H9 (cell line): ENCODE measurements at regions not wholly inside any gene's neighbourhood (a gene's known extent, or its start where the extent isn't known, plus 50 kb on each side); places are given as distances from the start of the nearest gene placed in this dataset.

Experiments
- DNase-seq: peaks from one replicate; pipeline ENCODE4 v3.0.0-alpha.2; 2017
- H2AFZ ChIP-seq: one replicate; pipeline ENCODE4 v1.6.1; 2013; ENCODE audit warnings: mild to moderate bottlenecking, low read length, control low read depth, moderate library complexity
- H2AK5ac ChIP-seq: 2 replicates; pipeline ENCODE4 v1.6.1; 2013; ENCODE audit warnings: low read length, control low read depth, mixed read lengths; ENCODE audit not compliant: insufficient read length
- H2BK120ac ChIP-seq: one replicate; pipeline ENCODE4 v1.6.1; 2013; ENCODE audit warnings: low read depth, mild to moderate bottlenecking, low read length, control low read depth, inconsistent platforms; ENCODE audit not compliant: poor library complexity, severe bottlenecking
- H2BK12ac ChIP-seq: 2 replicates; pipeline ENCODE4 v1.6.1; 2013; ENCODE audit warnings: low read length, control low read depth, mixed read lengths, low read depth; ENCODE audit not compliant: insufficient read length
- H2BK15ac ChIP-seq: 2 replicates; pipeline ENCODE4 v1.6.1; 2013; ENCODE audit warnings: low read depth, low read length, control low read depth
- H2BK20ac ChIP-seq: one replicate; pipeline ENCODE4 v1.6.1; 2013; ENCODE audit warnings: low read depth, mild to moderate bottlenecking, low read length, control low read depth, inconsistent platforms; ENCODE audit not compliant: poor library complexity, severe bottlenecking
- H2BK5ac ChIP-seq: 2 replicates; pipeline ENCODE4 v1.6.1; 2013; ENCODE audit warnings: low read length, control low read depth, mixed read lengths; ENCODE audit not compliant: insufficient read length
- H3K14ac ChIP-seq: 2 replicates; pipeline ENCODE4 v1.6.1; 2013; ENCODE audit warnings: low read length, control low read depth; ENCODE audit not compliant: insufficient read depth
- H3K18ac ChIP-seq: 2 replicates; pipeline ENCODE4 v1.6.1; 2013; ENCODE audit warnings: low read depth, mild to moderate bottlenecking, mixed read lengths, low read length, control low read depth; ENCODE audit not compliant: insufficient read length
- H3K23ac ChIP-seq: 2 replicates; pipeline ENCODE4 v1.6.1; 2013; ENCODE audit warnings: low read length, control low read depth, mixed read lengths, low read depth; ENCODE audit not compliant: insufficient read length
- H3K23me2 ChIP-seq: 2 replicates; pipeline ENCODE4 v1.6.1; 2013; ENCODE audit warnings: low read depth, mild to moderate bottlenecking, mixed read lengths, low read length, control low read depth; ENCODE audit not compliant: insufficient read length, poor library complexity, severe bottlenecking
- H3K27ac ChIP-seq: 2 replicates; pipeline ENCODE4 v1.5.1; 2013; ENCODE audit warnings: low read length, control low read depth, mixed read lengths, low read depth; ENCODE audit not compliant: insufficient read length
- H3K27me3 ChIP-seq: 2 replicates; pipeline ENCODE4 v1.6.1; 2013; ENCODE audit warnings: low read length, control low read depth, inconsistent platforms; ENCODE audit not compliant: insufficient read depth
- H3K4ac ChIP-seq: 2 replicates; pipeline ENCODE4 v1.6.1; 2013; ENCODE audit warnings: low read depth, mild to moderate bottlenecking, control low read depth, inconsistent platforms, low read length, moderate library complexity
- H3K4me1 ChIP-seq: 2 replicates; pipeline ENCODE4 v1.6.1; 2013; ENCODE audit warnings: low read length, control low read depth, inconsistent platforms; ENCODE audit not compliant: insufficient read depth
- H3K4me2 ChIP-seq: 2 replicates; pipeline ENCODE4 v1.6.1; 2013; ENCODE audit warnings: low read length, control low read depth, mixed read lengths; ENCODE audit not compliant: insufficient read length, insufficient read depth
- H3K56ac ChIP-seq: 2 replicates; pipeline ENCODE4 v1.6.1; 2013; ENCODE audit warnings: low read depth, mild to moderate bottlenecking, mixed read lengths, low read length, control low read depth; ENCODE audit not compliant: insufficient read length
- H3K79me1 ChIP-seq: 2 replicates; pipeline ENCODE4 v1.6.1; 2013; ENCODE audit warnings: low read depth, mild to moderate bottlenecking, moderate library complexity, low read length, control low read depth, inconsistent platforms; ENCODE audit not compliant: insufficient read depth, poor library complexity, severe bottlenecking
- H3K79me2 ChIP-seq: 2 replicates; pipeline ENCODE4 v1.6.1; 2013; ENCODE audit warnings: low read length, control low read depth, inconsistent platforms; ENCODE audit not compliant: insufficient read depth
- H3K9ac ChIP-seq: 2 replicates; pipeline ENCODE4 v1.6.1; 2013; ENCODE audit warnings: low read length, control low read depth, mixed read lengths; ENCODE audit not compliant: insufficient read length; ENCODE audit errors: extremely low read depth
- H3K9me3 ChIP-seq: one replicate; pipeline ENCODE4 v1.6.1; 2013; ENCODE audit warnings: low read depth, low read length, inconsistent platforms; ENCODE audit not compliant: control insufficient read depth
- H3T11ph ChIP-seq: one replicate; pipeline ENCODE4 v1.6.1; 2013; ENCODE audit warnings: mild to moderate bottlenecking, low read length, control low read depth, inconsistent platforms
- H4K20me1 ChIP-seq: one replicate; pipeline ENCODE4 v1.6.1; 2013; ENCODE audit not compliant: control insufficient read depth, insufficient read length, insufficient read depth
- H4K5ac ChIP-seq: 2 replicates; pipeline ENCODE4 v1.6.1; 2013; ENCODE audit warnings: low read depth, mild to moderate bottlenecking, mixed read lengths, low read length, control low read depth; ENCODE audit not compliant: insufficient read length
- H4K8ac ChIP-seq: replicated peaks from 2 replicates; pipeline ENCODE4 v1.6.1; 2013; ENCODE audit warnings: low read length, control low read depth, mixed read lengths, low read depth; ENCODE audit not compliant: insufficient read length
- H4K91ac ChIP-seq: 2 replicates; pipeline ENCODE4 v1.6.1; 2013; ENCODE audit warnings: low read depth, mild to moderate bottlenecking, moderate library complexity, mixed read lengths, low read length, control low read depth; ENCODE audit not compliant: insufficient read length
- H3K27ac Mint-ChIP-seq, 3 experiments: 2 replicates in 2 of 3; 3 replicates in 1 of 3; pipeline ENCODE4 v1.8.0; 2020 to 2021; ENCODE audit warnings: mixed read lengths in 3 of 3, mild to moderate bottlenecking in 1 of 3, moderate library complexity in 1 of 3
- H3K27me3 Mint-ChIP-seq: 2 replicates; pipeline ENCODE4 v1.8.0; 2021; ENCODE audit warnings: low read depth, mild to moderate bottlenecking, moderate library complexity, mixed read lengths
- H3K36me3 Mint-ChIP-seq, 3 experiments: 2 replicates in 2 of 3; 3 replicates in 1 of 3; pipeline ENCODE4 v1.8.0; 2020 to 2021; ENCODE audit warnings: low read depth in 3 of 3, mixed read lengths in 3 of 3; ENCODE audit not compliant: insufficient read depth in 1 of 3
- H3K4me1 Mint-ChIP-seq, 2 experiments: 2 replicates each; pipeline ENCODE4 v1.8.0; 2020; ENCODE audit warnings: mixed read lengths in 2 of 2
- H3K4me3 Mint-ChIP-seq, 2 experiments: 2 replicates in 1 of 2; 3 replicates in 1 of 2; pipeline ENCODE4 v1.8.0; 2020 to 2021; ENCODE audit warnings: mild to moderate bottlenecking in 2 of 2, mixed read lengths in 2 of 2, moderate library complexity in 1 of 2
- H3K9me3 Mint-ChIP-seq, 2 experiments: 2 replicates in 1 of 2; 3 replicates in 1 of 2; pipeline ENCODE4 v1.8.0; 2020; ENCODE audit warnings: mild to moderate bottlenecking in 2 of 2, mixed read lengths in 2 of 2, moderate library complexity in 1 of 2
- CTCF ChIP-seq: fragments of 200-600 bp; sonication (generic); conservative IDR thresholded peaks from 3 replicates; pipeline ENCODE4 v1.8.0; 2021; ENCODE audit warnings: antibody characterized with exemption, mild to moderate bottlenecking
- WGBS: extraction: QIAGEN DNeasy Blood & Tissue Kit; methylation state at CpG from one replicate; pipeline ENCODE4 v1.1.7; 2013; ENCODE audit warnings: missing lambda C conversion rate, low lambda C conversion rate, mixed read lengths; ENCODE audit not compliant: insufficient read length; ENCODE audit errors: extremely low coverage; 5-methylcytosine and 5-hydroxymethylcytosine counted together

GRCh38 chr2:105597806-105598803, 146.6 kb upstream of the NCK2 start:
- no peaks in the 10 kb centered on the region for H3K4me1 ChIP-seq
- Mint-ChIP-seq H3K27me3 (no peaks in the 10 kb centered on the region), H3K4me3 (no peak overlapping the region), H3K36me3 (no peaks in the 10 kb centered on the region), H3K9me3 (no peaks in the 10 kb centered on the region), H3K27ac (no peak overlapping the region), H3K4me1 (peaks cover 46 to 53% of the 10 kb centered on the region in 2 experiments)
- no peak overlapping the region for H2BK5ac ChIP-seq
- no peaks in the 10 kb centered on the region for H3K9me3 ChIP-seq
- H4K91ac ChIP-seq: no peak overlapping the region
- H3K23ac ChIP-seq: no peak overlapping the region
- no peak overlapping the region for H3K9ac ChIP-seq
- H3K27me3 ChIP-seq: no peaks in the 10 kb centered on the region
- H4K20me1 ChIP-seq: no peaks in the 10 kb centered on the region
- no peak overlapping the region for H2BK120ac ChIP-seq
- DNase-seq: no peak
- no peaks in the 10 kb centered on the region for H3K79me1 ChIP-seq
- H4K8ac ChIP-seq: no peak overlapping the region
- no peak overlapping the region for H4K5ac ChIP-seq
- no peak overlapping the region for H3K14ac ChIP-seq
- H2BK20ac ChIP-seq: no peak overlapping the region
- H2AFZ ChIP-seq: no peak overlapping the region
- no peak overlapping the region for H2BK15ac ChIP-seq
- no peak overlapping the region for H3K27ac ChIP-seq
- no peak overlapping the region for H3T11ph ChIP-seq
- no peak overlapping the region for H3K56ac ChIP-seq
- H3K79me2 ChIP-seq: no peaks in the 10 kb centered on the region
- H3K23me2 ChIP-seq: no peaks in the 10 kb centered on the region
- H2BK12ac ChIP-seq: no peak overlapping the region
- no CpG with 5 or more reads among the region's 10 CpGs for WGBS
- H3K18ac ChIP-seq: no peak overlapping the region
- H3K4ac ChIP-seq: no peak overlapping the region
- no peak for TF ChIP-seq CTCF
- no peak overlapping the region for H3K4me2 ChIP-seq
- H2AK5ac ChIP-seq: no peak overlapping the region
